GM21717 (cell line): ENCODE measurements at regions not wholly inside any gene's neighbourhood (a gene's known extent, or its start where the extent isn't known, plus 50 kb on each side); places are given as distances from the start of the nearest gene placed in this dataset.
"Not testable (repeated sequence)": the region's sequence is repeated elsewhere in the genome, so short reads cannot be mapped to it uniquely, and the experiment has no call there.

Experiments used
- ATAC-seq: cut with Tn5 transposase; IDR thresholded peaks from one replicate; pipeline ENCODE4 v1.9.1; 2021; ENCODE audit warnings: mild to moderate bottlenecking, moderate library complexity; ENCODE audit not compliant: unreplicated experiment

- ATAC-seq = no peak
Observed at GRCh38 chr12:131586761-131587160, 124.1 kb upstream of the SFSWAP start.

DNA sequence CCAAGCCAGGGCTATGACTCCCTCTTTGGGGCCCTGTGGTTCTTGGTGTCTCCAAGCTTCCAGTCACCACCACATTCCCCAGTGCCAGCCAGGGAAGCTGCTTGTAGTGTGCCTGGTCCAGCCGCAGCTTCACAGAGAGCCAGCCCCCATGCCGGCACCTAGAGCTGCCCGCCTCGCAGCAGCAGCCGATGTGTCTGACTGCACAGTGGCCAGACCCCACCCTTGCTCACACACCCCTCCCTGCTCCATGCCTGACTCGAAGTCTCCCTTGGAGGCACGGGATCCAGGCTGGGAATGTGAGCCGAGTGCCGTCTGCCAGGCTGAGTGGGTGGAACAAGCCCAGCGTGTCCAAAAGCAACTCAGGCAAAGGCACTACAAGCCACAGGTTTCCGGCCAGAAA lies 123.3 kb upstream of the SFSWAP start:
- ATAC-seq = no peak

- no peak for ATAC-seq
Observed at GRCh38 chr12:131589221-131589897, 121.5 kb upstream of the SFSWAP start.

- ATAC-seq = no peak
Observed at GRCh38 chr12:131589966-131590365, 120.9 kb upstream of the SFSWAP start.

DNA sequence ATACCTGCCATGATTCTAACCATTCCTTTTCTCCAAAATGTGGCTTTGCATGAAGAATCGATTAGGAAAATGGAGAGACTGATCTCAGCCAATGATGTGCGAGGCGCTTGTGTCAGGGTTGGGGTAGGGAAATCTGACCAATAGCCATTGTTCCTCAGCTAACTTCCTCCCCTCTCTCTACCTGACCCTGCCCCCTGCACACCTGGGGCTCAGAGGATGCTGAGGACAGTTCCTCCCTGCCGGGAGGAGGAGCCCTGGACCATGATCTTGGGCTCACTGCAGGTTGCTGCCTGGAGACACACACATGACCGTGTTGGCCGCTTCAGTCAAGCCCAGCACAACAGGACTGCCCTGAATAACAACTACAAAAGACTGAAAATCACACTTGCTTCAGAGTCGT lies 119.8 kb upstream of the SFSWAP start:
- ATAC-seq = no peak

DNA sequence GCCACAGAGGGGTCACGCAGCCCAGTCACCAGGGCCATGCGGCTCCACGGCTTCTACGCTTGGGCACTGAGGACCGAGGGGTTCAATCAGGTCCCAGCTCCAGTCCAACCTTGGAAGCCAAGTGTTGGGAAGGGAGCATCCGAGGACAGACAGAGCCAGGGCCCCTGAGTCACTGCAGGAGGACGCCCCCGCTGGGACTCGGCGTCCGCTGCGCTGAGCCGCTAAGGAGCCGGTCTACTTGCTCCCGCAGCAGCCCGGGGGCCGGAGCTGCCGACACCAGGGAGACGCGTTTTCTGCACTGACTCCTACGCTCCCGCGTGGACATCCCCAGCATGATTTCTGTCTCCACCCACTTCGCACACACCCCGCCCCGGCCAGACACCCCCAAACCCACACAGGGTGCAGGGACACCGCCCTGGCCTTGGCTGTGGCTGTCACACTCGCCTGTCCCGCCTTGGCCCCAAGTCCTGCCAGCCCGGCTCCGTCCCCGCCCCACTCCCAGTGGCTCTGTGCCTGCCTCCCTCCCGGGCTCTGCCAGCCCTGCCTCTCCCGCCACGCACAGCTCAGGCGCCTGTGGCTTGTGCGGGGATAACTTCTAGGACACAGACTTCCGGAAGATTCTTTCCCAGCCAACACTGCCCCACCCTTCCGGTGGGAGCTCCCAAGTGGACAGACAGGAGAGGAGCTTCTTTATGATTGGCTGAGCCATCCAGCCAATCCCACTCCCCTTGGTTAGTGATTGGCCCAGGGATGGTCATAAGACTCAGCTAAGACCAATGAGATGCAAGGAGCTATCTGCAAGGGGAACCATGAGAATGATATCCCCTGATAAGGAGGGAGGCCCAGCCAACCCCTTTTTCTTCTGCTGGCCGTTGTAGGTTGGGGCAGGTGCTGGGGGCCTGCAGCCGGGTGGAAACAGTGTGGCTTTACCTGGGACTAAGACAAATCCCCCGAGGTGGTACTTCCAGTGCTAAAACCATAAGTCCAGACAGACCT lies 118.9 kb upstream of the SFSWAP start:
- no peak for ATAC-seq

DNA sequence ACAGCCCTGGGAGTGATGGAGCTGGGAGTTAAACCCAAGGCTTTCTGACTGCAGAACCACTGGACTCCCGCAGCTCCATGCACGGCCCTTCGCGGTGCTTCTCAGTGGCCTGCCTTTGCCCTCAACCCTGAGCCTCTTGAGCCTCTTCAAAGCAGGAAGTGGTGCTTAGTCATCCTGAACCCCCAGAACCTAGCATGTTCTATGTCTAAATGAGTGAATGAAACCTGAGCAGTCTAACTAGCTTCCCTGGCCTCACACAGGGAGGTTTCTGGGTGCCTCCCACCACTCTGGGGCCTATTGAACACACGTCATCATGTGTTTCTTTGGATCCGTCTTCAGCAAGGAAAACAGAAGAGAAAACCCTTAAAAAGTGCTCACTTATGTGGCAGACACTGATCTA lies 117.9 kb upstream of the SFSWAP start:
- ATAC-seq = peak; percentile 93

GRCh38 chr12:131593406-131593805 lies 117.5 kb upstream of the SFSWAP start:
- no peak for ATAC-seq

GRCh38 chr12:131596115-131596514 lies 114.8 kb upstream of the SFSWAP start:
- ATAC-seq = no peak

- no peak for ATAC-seq
Observed at GRCh38 chr12:131597333-131597732, 113.6 kb upstream of the SFSWAP start.

- no peak for ATAC-seq
Observed at GRCh38 chr12:131598717-131599116, 112.2 kb upstream of the SFSWAP start.

DNA sequence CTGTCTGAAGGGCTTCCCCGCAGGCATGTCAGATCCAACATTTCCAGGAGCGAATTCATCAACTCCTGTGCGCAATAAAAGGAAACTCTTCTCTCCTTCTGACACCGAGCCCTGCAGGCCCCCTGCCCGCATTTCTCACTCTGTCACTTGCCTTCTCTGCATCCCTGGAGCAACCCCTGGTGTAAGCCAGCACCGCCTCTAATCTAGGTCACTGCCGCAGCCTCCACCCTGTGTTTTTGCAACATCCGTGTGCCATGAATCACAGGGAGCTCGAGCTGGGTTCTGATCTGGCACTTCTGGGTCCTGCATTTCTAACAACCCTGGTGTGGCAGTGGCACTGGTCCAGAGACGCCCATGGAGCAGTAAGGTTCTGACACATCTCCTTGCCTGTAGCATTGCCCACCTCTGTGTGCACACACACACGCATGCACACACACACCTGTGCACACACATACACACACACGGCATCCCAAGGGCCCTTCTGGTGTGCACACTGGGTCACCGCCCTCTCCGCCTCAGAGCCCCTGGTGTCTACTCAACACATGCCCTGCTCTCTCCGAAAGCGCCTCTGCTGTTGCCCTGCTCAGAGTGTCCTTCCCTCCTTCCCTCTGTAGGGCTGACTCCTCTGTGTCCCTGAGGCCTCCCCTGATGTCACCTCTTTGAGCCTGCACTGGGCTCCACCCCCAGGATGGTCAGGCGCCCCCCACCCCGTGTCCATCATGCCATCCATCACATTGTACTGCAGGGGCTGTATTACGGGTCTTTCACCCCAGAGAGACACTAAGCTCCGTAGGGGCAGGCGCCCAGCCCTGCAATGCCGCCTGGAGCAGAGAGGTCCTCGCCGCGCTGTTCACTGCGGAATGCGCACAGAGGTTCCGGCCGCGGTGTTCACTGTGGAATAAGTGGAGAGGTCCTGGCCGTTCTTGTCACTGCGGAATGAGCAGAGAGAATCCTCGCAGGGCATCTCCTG lies 111.4 kb upstream of the SFSWAP start:
- ATAC-seq = no peak

GRCh38 chr12:131600160-131600532 lies 110.7 kb upstream of the SFSWAP start:
- ATAC-seq = no peak

DNA sequence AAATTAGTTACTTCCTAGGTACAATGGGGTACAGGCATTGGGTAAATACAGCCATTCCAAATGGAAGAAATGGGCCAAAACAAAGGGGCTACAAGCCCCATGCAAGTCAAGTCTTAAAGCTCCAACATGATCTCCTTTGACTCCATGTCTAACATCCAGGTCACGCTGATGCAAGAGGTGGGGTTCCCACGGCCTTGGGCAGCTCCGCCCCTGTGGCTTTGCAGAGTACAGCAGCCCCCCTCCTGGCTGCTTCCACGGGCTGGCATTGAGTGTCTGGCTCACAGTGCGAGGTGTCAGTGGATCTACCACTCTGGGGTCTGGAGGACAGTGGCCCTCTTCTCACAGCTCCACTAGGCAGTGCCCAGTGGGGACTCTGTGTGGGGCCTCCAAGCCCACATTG lies 109.4 kb upstream of the SFSWAP start:
- ATAC-seq = not testable (repeated sequence)

GRCh38 chr12:131603106-131603938 lies 107.6 kb upstream of the SFSWAP start:
- ATAC-seq = no peak

GRCh38 chr12:131603939-131604795 lies 106.7 kb upstream of the SFSWAP start:
- ATAC-seq = no peak

GRCh38 chr12:131604859-131605258 lies 106.0 kb upstream of the SFSWAP start:
- no peak for ATAC-seq

DNA sequence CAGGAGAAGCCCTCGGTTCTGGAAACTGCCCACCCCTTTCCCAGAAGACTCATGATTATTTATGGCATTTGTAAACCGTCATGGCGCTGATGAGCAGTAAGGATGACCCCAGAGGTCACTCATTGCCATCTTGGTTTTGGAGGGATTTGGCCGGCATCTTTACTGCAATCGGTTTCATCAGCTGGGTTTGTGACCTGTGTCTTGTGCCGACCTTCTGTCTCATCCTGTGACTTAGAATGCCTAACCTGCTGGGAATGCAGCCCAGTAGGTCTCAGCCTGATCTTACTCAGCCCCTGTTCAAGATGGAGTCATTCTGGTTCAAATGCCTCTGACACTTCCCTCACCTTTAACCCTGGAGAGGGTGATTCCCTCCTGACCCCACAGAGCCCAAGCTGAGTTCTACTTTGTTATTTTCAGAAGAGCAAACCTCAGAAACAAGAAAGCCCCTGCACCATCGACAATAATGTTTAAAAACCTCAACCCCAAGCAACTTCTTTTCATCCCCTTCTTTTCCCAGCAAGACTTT lies 105.5 kb upstream of the SFSWAP start:
- no peak for ATAC-seq
